HG03139 (cell line): ENCODE measurements at regions not wholly inside any gene's neighbourhood (a gene's known extent, or its start where the extent isn't known, plus 50 kb on each side); places are given as distances from the start of the nearest gene placed in this dataset.

Source experiments
- ATAC-seq: cut with Tn5 transposase; IDR thresholded peaks from one replicate; pipeline ENCODE4 v1.9.1; 2021; ENCODE audit not compliant: unreplicated experiment

DNA sequence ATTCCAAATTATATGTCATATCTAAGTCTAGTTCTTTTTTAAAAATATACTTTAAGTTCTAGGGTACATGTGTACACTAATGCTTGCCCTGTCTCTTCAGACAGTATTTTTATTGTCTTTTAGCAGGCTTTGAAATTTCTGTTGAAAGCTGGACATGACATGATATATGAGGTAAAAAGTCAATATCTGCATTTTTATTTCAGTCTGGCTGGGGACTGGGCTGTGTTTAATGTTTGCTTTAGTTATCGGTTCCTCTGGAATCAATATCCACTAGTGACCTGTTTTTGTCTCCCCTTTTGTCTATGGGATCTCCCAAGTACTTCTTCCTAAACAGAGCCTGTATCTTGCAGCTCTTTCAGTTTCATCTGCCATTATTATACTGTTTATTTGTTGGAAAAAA, 786.2 kb upstream of the GJE1 start:
- ATAC-seq: no peak

DNA sequence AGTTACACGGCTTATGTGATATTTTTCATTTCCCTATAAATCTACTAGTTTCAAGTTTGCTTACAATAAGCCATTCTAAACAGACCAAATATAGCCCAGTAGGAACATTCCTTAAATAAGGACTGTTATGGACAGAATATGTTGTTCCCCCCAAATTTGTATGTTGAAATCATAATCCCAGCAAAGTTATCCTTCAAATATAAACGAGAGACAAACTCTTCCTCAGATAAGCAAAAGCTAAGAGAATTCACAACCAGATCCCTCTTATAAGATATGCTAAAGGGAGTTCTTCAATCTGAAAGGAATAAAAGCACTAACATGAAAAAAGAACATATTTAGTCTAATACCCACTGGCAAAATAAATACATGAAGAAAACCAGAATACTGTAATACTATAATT, 795.5 kb upstream of the GJE1 start:
- no peak for ATAC-seq

DNA sequence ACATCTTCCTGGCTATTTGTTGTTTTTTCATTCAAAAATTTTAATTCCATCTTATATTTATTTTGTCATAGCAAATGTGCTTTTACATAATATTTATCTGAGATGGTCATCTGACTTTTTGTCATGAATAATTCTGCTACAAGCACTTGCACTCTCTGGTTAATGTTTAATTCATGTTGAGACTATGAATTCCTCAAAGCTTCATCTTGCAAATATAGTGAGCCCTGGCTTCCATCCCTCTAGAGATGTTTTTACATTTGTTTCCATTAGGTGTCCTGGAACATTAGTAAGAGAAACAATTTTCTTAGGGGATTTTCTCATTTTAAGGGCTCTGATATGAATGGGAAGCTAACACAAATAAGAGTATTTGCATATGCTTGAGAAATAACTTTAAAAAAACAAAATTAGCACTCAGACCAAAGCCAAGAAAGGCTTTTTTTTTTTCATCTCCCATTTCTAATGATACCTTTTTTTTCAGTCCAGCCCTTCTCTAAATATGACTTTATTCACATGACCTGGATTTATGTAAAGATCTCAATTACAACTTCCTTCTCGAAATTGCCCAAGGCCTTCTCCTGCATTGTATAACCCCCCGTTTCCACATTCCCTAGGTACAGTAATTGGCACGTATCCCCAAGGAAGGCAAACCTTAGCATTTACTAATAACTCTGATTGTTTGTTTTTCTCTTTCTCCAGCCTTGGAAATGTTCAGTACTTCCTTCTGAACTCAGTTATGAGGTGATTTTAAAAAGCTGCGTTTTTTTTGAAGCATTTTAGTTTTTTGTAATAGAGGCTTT, 797.0 kb upstream of the GJE1 start:
- ATAC-seq: no peak

DNA sequence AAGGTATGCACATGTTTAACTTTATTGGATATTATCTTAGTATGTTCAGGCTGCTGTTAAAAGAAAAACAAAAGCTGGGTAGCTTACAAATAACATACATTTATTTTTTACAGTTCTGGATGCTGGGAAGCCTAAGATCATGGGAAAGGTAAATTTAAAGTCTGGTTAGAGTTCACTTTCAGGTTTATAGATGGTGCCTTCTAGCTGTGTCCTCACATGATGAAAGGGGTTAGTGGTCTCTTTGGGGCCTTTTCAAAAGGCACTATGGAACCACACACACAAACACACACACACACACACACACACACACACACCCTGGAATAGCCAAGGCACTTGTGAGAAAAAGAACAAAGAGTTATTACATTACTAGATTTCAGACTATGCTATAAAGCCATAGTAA, 805.8 kb upstream of the GJE1 start:
- ATAC-seq: no peak

DNA sequence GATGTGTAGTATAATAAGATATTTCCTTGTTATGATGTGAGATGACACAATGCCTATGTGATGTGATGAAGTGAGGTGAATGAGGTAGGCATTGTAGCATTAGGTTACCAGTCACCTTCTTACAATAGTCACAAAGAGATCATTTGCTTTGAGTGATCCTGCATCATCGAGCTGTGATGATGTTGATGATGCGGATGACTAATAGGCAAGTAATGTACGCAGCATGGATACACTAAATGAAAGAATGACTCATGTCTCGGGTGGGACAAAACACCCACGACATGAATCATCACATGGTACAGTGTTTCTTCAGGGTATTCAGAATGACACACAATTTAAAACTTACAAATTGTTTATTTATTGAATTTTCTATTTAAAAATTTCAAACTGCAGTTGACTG, 806.3 kb upstream of the GJE1 start:
- ATAC-seq: no peak

DNA sequence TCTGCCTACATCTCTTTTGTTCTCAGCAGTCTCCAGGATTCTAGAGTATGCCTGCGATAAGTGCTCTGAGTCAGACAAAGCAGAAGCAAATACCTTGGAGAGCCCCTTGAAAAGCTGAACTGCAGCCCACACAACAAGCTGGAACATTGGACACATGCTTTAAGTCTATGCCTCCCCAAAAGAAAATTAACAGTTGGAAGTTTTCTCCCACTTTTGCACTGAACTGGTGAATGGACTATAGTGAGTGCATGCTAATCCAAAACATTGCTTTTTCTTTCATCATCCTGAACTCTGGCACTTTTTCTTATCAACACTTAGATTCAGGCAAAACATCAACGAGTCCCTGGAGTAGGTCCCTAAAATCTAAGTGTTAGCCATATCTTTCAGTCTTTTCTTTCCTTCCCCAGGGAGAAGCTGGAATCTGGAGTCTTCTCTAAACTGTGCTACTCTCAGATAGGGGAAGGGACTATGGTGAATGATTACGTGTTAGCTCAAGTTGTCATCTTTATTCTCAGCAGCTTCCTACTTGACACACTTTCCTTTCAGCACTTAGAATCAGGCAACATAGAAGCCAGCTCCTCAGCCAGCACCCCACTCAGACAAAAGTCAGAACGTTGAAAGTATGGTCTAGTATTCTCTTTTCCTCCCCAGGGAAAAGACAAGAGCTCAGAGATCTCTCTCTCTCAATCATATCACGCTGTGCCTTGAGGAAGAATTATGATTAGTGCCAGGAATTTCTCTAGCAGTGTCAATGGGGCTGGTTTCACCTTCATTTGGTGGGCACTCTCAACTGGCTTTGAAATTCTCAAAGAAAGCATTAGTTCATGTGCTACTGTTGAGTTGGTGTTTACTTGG, 811.0 kb upstream of the GJE1 start:
- no peak for ATAC-seq

DNA sequence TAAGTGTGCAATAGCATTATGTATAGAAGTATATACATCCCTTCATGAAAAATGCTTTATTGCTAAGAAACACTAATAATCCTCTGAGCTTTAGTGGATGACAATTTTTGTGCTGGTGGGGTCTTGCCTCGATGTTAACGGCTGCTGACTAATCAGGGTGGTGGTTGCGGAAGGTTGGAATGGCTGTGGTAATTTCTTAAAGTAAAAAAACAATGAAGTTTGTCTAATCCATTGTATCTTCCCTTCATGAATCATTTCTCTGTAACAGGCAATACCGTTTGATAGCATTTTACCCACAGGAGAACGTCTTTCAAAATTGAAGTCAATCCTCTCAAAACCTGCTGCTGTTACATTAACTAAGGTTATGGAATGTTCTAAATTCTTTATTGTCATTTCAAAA, 816.5 kb upstream of the GJE1 start:
- no peak for ATAC-seq

DNA sequence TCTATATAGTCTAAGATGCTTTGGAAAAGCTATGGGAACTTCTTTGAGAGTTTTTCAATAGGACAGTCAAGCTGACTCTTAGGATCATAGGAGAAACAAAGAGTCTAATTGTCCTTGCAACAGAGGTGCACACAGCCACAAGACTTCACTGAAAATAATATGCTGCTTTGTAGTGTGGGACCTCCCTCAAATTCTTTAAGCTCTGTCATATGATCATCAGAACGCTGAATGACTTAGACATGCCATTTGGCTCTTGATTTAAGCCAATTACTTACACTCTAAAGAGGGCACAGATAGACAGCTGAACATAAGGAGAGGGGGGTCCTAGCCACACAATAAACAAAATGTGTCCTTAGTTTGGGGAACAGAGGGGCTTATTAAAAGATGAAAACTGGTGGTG, 818.7 kb upstream of the GJE1 start:
- ATAC-seq: no peak

DNA sequence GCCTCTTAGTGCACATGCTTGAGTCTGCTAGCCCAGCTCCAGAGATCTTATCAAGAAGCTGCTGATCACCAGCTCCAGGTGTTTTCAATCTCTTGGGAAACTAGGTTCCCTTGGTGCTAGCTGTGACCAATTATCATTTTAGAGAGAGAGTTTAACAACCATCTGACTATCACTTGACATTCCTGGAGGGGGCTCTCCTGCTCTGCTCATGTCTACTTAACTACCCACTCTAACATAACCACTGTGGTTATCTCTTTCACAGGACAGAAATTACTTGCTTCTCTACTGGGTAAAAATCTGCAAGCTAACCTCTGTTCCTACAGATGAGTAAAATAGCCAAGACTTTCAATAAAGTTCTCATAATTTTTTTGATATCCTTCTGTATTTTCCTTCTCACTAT, 823.4 kb upstream of the GJE1 start:
- peak; percentile 59 for ATAC-seq

DNA sequence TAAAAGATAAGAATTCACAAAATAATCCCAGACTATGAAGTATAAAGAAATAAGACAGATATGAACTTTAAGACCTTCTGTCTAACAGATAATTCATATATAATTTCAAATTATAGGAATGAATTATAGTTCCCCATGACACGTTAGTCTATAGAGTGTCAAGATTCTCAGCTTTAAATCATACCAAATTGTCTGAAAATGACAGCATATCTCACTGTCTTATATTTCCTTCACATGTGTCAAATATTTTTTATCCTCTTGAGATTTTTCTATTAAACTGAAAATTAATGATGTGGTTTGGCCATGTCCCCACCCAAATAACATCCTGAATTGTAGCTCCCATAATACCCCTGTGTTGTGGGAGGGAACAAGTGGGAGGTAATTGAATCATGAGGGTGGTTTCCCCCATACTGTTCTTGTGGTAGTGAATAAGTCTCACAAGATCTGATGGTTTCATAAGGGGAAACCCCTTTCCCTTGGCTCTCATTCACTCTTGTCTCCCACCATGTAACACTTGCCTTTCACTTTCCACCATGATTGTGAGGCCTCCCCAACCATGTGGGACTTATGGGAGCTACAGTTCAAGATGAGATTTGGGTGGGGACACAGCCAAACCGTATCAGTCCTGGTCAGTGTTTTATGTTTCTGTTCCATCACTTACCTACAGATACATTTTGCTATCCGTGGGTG, 825.3 kb upstream of the GJE1 start:
- ATAC-seq: no peak

DNA sequence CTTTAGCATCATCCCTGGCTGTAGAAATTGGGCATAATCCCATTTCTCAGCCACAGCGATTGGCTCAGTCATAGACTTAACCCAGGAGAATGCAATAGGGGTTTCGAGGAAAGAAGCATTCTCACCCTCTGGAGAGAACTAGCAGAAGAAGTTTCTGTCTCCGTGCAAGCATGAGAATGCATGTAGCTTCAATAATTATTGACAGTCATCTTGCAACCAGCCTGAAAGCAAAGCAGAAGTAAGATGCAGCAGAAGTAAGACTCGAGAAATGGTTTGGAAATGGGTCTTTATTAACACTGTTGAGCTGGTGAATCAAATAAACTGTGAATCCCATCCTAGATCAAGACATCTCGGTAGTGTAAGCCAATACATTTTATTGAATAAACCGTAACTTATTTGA, 828.8 kb upstream of the GJE1 start:
- ATAC-seq: no peak

DNA sequence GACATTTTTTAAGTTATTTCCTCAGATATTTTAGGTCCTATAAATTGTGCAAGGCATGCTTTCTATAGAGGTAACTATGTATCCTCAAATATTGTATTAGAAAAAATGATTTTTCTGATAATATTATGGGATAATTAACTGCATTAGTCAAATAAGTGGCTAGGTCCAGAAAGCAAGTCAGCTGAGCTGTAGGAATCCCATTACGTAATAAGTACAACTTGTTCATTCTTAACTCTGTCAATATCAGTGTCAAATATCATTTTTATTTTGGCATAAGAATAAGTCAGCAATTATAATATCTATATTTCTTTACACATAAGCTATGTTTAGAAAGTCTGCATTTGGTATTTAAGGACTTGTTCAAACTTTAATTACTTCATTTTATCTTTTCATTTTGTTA, 830.9 kb upstream of the GJE1 start:
- ATAC-seq: no peak

DNA sequence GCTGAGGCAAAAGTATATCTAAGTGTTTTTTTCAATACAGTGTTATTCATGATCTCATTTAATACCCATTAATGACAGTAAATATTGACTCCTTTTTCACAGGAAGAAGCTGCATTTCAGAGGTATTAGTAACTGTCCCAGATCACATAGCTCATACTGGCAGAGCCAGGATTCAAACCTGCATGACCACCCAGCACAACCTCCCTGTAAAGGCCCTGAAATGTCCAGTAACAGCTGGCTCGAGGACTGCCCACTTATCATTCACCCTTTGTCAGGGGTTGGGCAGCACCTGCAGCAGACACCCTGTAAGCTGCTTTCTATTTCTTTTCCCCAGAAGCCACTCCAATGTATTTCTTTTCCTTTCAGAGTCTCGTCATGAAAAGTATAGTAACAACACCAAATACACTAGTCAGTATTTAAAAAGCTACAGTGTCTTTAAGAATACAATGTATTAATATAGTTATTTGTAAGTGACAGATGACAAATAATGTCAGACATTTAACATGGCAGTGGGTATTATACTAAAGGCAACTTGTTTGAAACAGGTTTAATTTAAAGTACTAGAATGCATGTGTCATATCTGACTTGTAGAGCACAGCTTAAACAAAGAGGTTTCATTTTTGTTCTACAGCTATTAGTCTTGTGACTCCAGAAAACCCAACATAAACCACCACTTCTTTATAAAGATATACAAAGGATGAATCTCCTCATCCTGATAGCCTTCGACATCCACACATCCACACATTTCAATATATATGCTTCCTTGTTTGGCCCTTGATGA, 841.6 kb upstream of the GJE1 start:
- no peak for ATAC-seq

DNA sequence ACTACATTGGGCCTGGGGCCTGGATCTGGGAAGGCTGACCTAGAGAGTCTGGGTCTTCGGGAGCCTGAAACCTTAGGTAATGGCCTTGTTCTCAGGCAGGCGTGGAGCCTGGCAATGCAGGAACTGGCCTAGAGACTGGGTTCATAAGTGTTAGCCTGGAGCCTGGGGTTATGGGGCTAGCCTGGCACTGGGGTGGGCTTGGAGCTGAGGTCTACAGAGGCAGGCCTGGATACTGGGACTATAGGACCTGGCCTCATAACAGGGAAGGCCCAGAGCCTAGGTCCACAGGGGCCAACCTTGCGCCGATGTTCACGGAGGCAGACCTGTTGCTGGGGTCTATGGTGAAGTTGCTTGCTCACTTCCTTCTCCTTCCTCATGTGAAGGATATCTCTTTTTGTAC, 843.8 kb upstream of the GJE1 start:
- no peak for ATAC-seq

DNA sequence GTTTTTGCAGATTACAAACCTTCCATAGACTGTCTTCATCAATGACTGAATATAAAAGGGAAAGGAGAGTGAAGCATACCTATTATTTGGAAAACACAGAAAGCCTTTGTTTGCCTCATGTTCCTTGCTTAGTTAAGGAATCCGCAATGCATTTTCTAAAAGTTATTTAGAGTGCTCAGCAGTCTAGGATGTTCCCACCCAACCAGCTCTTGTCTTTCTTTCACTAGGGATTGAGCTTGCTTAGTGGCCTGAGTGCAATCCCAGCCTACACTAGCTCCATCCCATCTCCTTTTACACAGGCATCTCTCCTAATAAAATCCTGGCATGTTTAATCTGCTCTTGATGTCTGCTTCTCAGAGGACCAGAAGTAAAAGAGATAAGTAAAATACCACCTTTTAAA, 850.5 kb upstream of the GJE1 start:
- ATAC-seq: no peak

DNA sequence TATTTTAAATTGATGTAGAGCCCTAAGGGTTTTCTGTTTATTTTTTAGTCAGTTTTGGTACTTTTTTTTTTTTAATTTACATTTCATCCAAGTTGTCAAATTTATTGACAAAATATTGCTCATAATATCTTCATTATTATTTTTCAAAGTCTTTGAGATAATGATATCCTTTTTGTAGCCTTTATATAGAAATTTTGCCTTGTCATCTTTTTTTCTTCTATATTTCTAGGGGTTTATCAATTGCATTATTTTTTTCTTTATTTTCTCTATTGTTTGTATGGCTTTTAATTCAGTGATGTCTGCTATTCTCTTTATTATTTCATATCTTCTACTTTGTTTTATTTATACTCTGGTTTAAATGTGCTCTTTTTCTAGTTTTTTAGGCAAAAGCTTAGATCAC, 863.0 kb upstream of the GJE1 start:
- no peak for ATAC-seq

DNA sequence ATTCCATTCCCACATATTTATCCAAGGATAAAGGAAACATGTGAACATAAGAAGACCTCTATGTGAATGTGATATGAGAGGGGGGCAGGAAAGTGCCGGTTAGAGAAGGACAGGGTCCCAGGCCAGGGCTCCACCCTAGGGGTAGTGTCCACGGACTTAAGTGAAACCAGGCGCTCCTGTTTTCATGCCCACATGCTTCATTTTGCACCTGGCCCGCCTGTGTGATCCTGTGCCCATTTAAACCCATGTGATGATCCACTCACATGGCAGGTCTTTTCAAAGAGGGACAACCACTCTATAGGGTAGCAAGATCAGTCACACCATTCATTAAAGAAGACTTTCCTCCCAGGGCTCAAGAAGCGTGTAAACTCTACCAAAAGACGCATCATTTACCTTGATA, 865.3 kb upstream of the GJE1 start:
- no peak for ATAC-seq

DNA sequence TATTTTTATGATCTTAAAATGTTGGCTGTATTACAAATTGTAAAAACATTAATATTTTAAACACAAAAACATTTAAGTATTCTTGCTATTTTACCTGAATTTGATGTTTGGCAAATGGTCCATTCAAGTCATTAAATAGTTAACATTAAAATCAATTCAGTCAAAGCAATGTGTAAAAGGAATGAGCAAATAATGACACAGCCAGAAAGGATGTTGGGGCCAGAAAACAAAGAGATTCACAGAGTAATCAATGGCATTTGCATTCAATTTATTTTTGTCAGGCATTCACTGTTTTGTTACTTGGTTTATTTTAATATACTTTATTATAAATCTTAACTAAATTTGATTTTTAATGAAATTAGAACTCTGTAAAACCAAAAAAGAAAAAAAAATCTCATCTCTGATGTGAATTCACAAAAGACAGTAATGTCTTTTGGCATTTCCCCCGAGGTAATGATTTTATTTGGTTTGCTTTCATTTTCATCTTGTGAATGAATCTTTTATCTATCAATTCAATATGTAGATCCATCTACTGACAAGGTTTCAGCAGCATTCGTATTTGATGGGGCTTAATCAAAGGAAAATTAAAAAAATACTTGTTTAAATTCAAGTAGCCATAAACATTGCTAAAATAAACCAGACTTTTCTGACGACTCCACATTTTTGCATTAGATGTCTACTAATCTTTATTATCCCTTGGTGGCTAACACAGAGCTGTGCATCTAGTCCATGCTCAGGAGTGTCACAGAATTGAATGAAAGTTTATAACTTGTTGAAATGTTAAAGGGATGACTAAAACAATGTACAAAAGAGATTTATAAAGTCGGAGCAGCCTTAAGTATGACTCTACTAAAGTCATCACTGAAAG, 866.7 kb upstream of the GJE1 start:
- ATAC-seq: no peak

DNA sequence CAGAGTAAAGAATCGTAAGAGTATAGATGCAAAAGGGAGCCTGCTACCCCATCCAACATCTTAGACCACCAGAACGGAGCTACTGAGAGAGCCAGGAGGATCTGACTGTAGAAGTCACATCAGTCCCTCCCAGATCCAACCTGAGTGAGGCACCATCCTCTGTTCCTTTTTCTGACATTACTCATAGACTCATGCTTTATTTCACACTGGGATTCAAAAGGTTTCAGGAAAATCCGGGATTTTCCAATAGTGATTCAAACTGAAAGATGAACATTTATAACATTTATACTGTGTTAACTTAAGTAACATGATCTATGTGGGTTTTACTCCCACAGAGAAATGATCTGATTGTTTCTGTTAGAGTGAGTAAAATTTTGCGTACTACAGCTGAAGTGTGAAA, 868.6 kb upstream of the GJE1 start:
- ATAC-seq: no peak

DNA sequence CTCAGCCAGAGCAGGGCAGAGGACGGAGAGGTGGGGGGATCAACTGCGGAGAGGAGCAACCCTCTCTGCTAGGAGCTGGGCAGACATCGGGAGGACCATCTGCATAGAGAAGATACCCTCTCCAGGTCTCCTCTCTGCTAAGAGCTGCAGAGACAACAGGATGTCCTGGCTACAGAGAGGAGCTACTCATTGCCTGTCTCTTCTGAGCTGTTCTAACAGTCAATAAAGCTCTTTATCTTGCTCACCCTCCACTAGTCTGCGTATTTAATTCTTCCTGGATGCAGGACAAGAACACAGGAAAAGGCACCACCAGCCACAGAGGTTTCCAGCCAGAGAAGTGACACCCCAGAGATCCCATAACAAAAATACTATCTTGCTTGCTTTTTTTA, 871.1 kb upstream of the GJE1 start:
- ATAC-seq: no peak
